ENCODE measurements at regions not wholly inside any gene's neighbourhood (a gene's known extent, or its start where the extent isn't known, plus 50 kb on each side); places are given as distances from the start of the nearest gene placed in this dataset.
"Not testable (repeated sequence)": the region's sequence is repeated elsewhere in the genome, so short reads cannot be mapped to it uniquely, and the experiment has no call there.

- H3K36me3 Mint-ChIP-seq: no peaks in the 10 kb centered on the region
- H3K9me3 Mint-ChIP-seq: no peaks in the 10 kb centered on the region
- H3K27me3 Mint-ChIP-seq (ENCODE audit: low read depth in 2 of 2): peaks cover 4 to 31% of the 10 kb centered on the region in 2 donors
- Histone ChIP-seq H3K4me3 (ENCODE audit: low read length) (no peak overlapping the region), H3K27me3 (ENCODE audit: control insufficient read depth, insufficient read depth, low read length) (no peaks in the 10 kb centered on the region), H3K27ac (ENCODE audit: low read length) (no peak overlapping the region), H3K9me3 (ENCODE audit: control insufficient read depth, insufficient read depth, low read length) (no peaks in the 10 kb centered on the region), H3K36me3 (ENCODE audit: control insufficient read depth, insufficient read depth, low read length) (no peaks in the 10 kb centered on the region), H3K4me1 (ENCODE audit: control insufficient read depth, insufficient read depth, low read length) (no peaks in the 10 kb centered on the region)
- no peak for TF ChIP-seq CTCF (IDR thresholded peaks at IDR 0.05)
- no peak overlapping the region for H3K4me3 Mint-ChIP-seq
- H3K27ac Mint-ChIP-seq: no peak overlapping the region
- intact Hi-C loops (cut with micrococcal nuclease): no loop called here
- no peaks in the 10 kb centered on the region for H3K4me1 Mint-ChIP-seq
- no peak for DNase-seq
- ATAC-seq: no peak
- WGBS (ENCODE audit: insufficient coverage): 60% methylated on average over 2 of the region's 3 CpGs
Observed at GRCh38 chr7:131665021-131665420, 108.6 kb upstream of the PODXL start.

- TF ChIP-seq CTCF (IDR thresholded peaks at IDR 0.05): no peak
- intact Hi-C loops (cut with micrococcal nuclease): no loop called here
- Mint-ChIP-seq H3K36me3 (no peaks in the 10 kb centered on the region), H3K4me1 (no peaks in the 10 kb centered on the region), H3K27ac (no peak overlapping the region), H3K4me3 (no peak overlapping the region), H3K27me3 (ENCODE audit: low read depth in 2 of 2) (peaks cover 4 to 27% of the 10 kb centered on the region in 2 donors), H3K9me3 (no peaks in the 10 kb centered on the region)
- no peaks in the 10 kb centered on the region for H3K27me3 ChIP-seq (ENCODE audit: control insufficient read depth, insufficient read depth, low read length)
- ATAC-seq (no peak), DNase-seq (no peak)
- no peak overlapping the region for H3K27ac ChIP-seq (ENCODE audit: low read length)
- no peak overlapping the region for H3K4me3 ChIP-seq (ENCODE audit: low read length)
- H3K36me3 ChIP-seq (ENCODE audit: control insufficient read depth, insufficient read depth, low read length): no peaks in the 10 kb centered on the region
- no peaks in the 10 kb centered on the region for H3K4me1 ChIP-seq (ENCODE audit: control insufficient read depth, insufficient read depth, low read length)
- no peaks in the 10 kb centered on the region for H3K9me3 ChIP-seq (ENCODE audit: control insufficient read depth, insufficient read depth, low read length)
- 93% methylated on average over 5 of the region's 5 CpGs for WGBS (ENCODE audit: insufficient coverage)
Observed at GRCh38 chr7:131664570-131664969, 108.1 kb upstream of the PODXL start.

- H3K27me3 ChIP-seq (ENCODE audit: control insufficient read depth, insufficient read depth, low read length); H3K27ac ChIP-seq (ENCODE audit: low read length); intact Hi-C loops (cut with micrococcal nuclease); H3K4me3 Mint-ChIP-seq; H3K9me3 Mint-ChIP-seq; H3K36me3 ChIP-seq (ENCODE audit: control insufficient read depth, insufficient read depth, low read length); H3K4me1 Mint-ChIP-seq; ATAC-seq; H3K4me3 ChIP-seq (ENCODE audit: low read length); DNase-seq; H3K27ac Mint-ChIP-seq; H3K9me3 ChIP-seq (ENCODE audit: control insufficient read depth, insufficient read depth, low read length); H3K4me1 ChIP-seq (ENCODE audit: control insufficient read depth, insufficient read depth, low read length); H3K36me3 Mint-ChIP-seq: not testable (repeated sequence)
- peaks cover 0 to 22% of the 10 kb centered on the region in 2 donors for H3K27me3 Mint-ChIP-seq (ENCODE audit: low read depth in 2 of 2)
- 86% methylated on average over 15 of the region's 15 CpGs for WGBS (ENCODE audit: insufficient coverage)
Observed at GRCh38 chr7:131662301-131662873, 106.0 kb upstream of the PODXL start.

DNA sequence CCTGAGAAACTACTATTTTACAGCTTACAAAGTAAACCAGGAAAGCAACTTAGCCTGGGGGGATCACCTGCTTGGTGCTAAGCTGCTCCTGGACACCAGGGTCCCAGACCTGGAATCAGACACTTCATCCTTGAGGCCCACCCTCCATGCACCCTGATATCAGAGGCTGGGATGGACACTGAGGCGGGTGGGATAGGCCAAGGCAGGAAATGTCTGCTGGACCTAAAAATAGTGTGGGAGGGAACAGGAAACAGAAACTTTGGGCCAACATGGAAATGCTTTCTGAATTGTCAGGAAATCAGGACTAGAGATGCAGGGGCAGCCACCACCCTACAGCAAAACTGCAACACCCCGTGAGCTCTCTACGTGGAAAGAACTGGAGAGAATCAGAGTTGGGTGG lies 101.5 kb upstream of the PODXL start:
- Histone ChIP-seq H3K27ac (ENCODE audit: low read length) (no peak overlapping the region), H3K4me1 (ENCODE audit: control insufficient read depth, insufficient read depth, low read length) (no peaks in the 10 kb centered on the region), H3K9me3 (ENCODE audit: control insufficient read depth, insufficient read depth, low read length) (no peaks in the 10 kb centered on the region), H3K27me3 (ENCODE audit: control insufficient read depth, insufficient read depth, low read length) (no peaks in the 10 kb centered on the region), H3K4me3 (ENCODE audit: low read length) (no peak overlapping the region), H3K36me3 (ENCODE audit: control insufficient read depth, insufficient read depth, low read length) (no peaks in the 10 kb centered on the region)
- Mint-ChIP-seq H3K9me3 (no peaks in the 10 kb centered on the region), H3K27me3 (ENCODE audit: low read depth in 2 of 2) (peaks cover 0 to 5% of the 10 kb centered on the region in 2 donors), H3K27ac (no peak overlapping the region), H3K4me3 (no peak overlapping the region), H3K36me3 (no peaks in the 10 kb centered on the region), H3K4me1 (peaks cover 0 to 8% of the 10 kb centered on the region in 2 donors)
- 63% methylated on average over 3 of the region's 3 CpGs for WGBS (ENCODE audit: insufficient coverage)
- intact Hi-C loops (cut with micrococcal nuclease): no loop called here
- no peak for DNase-seq
- no peak for TF ChIP-seq CTCF (IDR thresholded peaks at IDR 0.05)
- no peak for ATAC-seq
